Activated CD4-positive, alpha-beta T cell treated with anti-CD3 and anti-CD28 coated beads, Interleukin-2, amount 50 U/mL, for 48 hours (primary cell): ENCODE measurements at regions not wholly inside any gene's neighbourhood (a gene's known extent, or its start where the extent isn't known, plus 50 kb on each side); places are given as distances from the start of the nearest gene placed in this dataset.

Experiments
- DNase-seq, 2 experiments: peaks; one replicate each; pipeline ENCODE4 v3.0.0-alpha.2; 2020

GRCh38 chr22:27405672-27406388, 395.7 kb downstream of the MN1 start:
- DNase-seq = peak; percentile 31 to 39

- DNase-seq = no peak
These were observed 395.1 kb downstream of the MN1 start for GRCh38 chr22:27406389-27406861.

- DNase-seq = no peak
These were observed 394.1 kb downstream of the MN1 start for GRCh38 chr22:27407369-27407985.

- DNase-seq = no peak
These were observed 393.5 kb downstream of the MN1 start for GRCh38 chr22:27408068-27408467.

GRCh38 chr22:27409299-27409698, 392.3 kb downstream of the MN1 start:
- no peak for DNase-seq

GRCh38 chr22:27412866-27413445, 388.6 kb downstream of the MN1 start:
- DNase-seq = no peak

GRCh38 chr22:27413702-27414101, 387.9 kb downstream of the MN1 start:
- DNase-seq = no peak

- DNase-seq = no peak
These were observed 384.8 kb downstream of the MN1 start for GRCh38 chr22:27416511-27417420.

GRCh38 chr22:27417421-27417814, 384.1 kb downstream of the MN1 start:
- DNase-seq = no peak

GRCh38 chr22:27418261-27418660, 383.3 kb downstream of the MN1 start:
- DNase-seq = no peak

- DNase-seq = no peak
These were observed 382.1 kb downstream of the MN1 start for GRCh38 chr22:27419473-27419872.

- no peak for DNase-seq
These were observed 381.2 kb downstream of the MN1 start for GRCh38 chr22:27420195-27420816.

GRCh38 chr22:27420817-27421361, 380.7 kb downstream of the MN1 start:
- DNase-seq = no peak

GRCh38 chr22:27422442-27422841, 379.1 kb downstream of the MN1 start:
- no peak for DNase-seq

- DNase-seq = no peak
These were observed 377.2 kb downstream of the MN1 start for GRCh38 chr22:27424319-27424718.

GRCh38 chr22:27429476-27429875, 372.1 kb downstream of the MN1 start:
- no peak for DNase-seq

GRCh38 chr22:27431081-27431480, 370.5 kb downstream of the MN1 start:
- no peak for DNase-seq

GRCh38 chr22:27431896-27432295, 369.7 kb downstream of the MN1 start:
- DNase-seq = no peak

GRCh38 chr22:27433099-27433498, 368.5 kb downstream of the MN1 start:
- DNase-seq = no peak

- DNase-seq = no peak
These were observed 367.9 kb downstream of the MN1 start for GRCh38 chr22:27433585-27434190.

- no peak for DNase-seq
These were observed 366.7 kb downstream of the MN1 start for GRCh38 chr22:27434898-27435297.
